GM21515 (cell line): ENCODE measurements at regions not wholly inside any gene's neighbourhood (a gene's known extent, or its start where the extent isn't known, plus 50 kb on each side); places are given as distances from the start of the nearest gene placed in this dataset.
"Not testable (repeated sequence)": the region's sequence is repeated elsewhere in the genome, so short reads cannot be mapped to it uniquely, and the experiment has no call there.

ENCODE experiments used
- ATAC-seq: cut with Tn5 transposase; IDR thresholded peaks from one replicate; pipeline ENCODE4 v1.9.1; 2021; ENCODE audit not compliant: unreplicated experiment

DNA sequence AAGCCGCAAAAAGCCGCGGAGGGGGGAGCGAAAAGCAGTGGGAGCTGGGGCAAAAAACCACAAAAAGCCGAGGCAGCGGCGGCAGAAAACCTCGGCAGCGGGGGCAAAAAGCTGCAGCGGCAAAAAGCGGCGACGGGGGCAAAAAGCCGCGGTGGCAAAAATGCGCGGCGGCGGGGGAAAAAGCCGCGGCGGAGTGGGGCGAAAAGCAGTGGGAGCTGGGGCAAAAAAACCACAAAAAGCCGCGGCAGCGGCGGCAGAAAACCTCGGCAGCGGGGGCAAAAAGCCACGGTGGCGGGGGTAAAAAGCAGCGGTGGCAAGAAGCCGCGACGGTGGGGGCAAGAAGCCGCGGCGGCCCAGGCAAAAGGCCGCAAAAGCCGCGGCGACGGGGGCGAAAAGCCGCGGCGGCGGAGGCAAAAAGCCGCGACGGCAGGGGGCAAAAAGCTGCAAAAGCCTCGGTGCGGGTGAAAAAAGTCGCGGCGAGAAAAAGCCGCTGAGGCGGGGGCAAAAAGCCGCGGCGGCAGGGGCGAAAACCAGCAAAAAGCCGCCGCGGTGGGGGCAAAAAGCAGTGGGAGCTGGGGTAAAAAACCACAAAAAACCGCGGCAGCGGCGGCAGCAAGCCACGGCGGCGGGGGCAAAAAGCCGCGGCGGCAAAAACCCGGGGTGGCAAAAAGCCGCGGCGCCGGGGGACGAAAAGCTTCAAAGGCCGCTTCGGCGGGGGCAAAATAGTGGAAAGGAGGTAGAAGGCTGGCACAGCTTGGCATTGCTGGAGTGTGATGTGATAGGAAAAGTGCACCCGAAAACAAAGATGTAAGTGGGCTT lies 135.9 kb downstream of the ZNF92 start:
- ATAC-seq = no peak

GRCh38 chr7:65510187-65510538 lies 136.5 kb downstream of the ZNF92 start:
- not testable (repeated sequence) for ATAC-seq

GRCh38 chr7:65519751-65520150 lies 146.1 kb downstream of the ZNF92 start:
- not testable (repeated sequence) for ATAC-seq

GRCh38 chr7:65545465-65546161 lies 172.0 kb downstream of the ZNF92 start:
- ATAC-seq = not testable (repeated sequence)

DNA sequence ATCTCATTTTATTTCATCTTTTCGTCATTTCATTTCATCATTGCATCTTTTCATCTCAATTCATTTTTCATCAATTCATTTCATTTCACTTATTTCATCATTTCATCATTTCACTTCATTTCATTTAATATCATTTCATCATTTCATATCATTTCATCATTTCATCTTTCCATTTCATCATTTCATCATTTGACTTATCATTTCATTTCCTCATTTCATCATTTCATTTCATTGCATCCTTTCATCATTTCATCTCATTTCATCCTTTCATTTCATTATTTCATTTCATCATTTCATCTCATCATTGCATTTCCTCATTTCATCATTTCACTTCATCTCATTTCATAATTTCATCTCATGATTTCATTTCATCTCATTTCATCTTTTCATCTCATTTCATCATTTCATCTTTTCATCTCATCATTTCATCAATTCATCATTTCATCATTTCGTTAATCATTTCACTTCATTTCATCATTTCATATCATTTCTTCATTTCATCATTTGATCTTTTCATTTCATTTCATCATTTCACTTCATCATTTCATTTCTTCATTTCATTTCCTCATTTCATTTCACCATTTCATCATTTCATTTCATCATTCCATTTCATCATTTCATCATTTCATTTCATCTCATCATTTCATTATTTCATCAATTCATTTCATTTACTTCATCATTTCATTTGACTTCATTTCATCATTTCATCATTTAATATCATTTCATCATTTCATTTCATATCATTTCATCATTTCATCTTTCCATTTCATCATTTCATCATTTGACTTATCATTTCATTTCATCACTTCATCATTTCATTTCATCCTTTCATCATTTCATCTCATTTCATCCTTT lies 176.2 kb downstream of the ZNF92 start:
- not testable (repeated sequence) for ATAC-seq

DNA sequence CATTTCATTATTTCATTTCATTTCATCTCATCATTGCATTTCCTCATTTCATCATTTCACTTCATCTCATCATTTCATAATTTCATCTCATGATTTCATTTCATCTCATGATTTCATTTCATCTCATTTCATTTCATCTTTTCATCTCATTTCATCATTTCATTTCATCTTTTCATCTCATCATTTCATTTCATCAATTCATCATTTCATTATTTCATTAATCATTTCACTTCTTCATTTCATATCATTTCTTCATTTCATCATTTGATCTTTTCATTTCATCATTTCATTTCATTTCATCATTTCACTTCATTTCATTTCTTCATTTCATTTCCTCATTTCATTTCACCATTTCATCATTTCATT lies 176.8 kb downstream of the ZNF92 start:
- ATAC-seq = not testable (repeated sequence)

DNA sequence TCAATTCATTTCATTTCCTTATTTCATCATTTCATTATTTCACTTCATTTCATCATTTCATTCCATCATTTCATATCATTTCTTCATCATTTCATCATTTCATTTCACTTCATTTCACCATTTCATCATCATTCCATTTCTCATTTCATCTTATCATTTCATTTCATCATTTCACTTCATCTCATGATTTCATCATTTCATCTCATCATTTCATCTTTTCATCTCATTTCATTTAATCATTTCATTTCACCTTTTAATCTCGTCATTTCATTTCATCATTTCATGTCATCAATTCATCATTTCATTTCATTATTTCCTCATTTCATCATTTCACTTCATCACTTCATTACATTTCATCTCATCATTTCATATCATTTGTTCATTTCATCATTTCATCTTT lies 177.4 kb downstream of the ZNF92 start:
- not testable (repeated sequence) for ATAC-seq

- not testable (repeated sequence) for ATAC-seq
Observed at GRCh38 chr7:65554553-65555476, 181.2 kb downstream of the ZNF92 start.

DNA sequence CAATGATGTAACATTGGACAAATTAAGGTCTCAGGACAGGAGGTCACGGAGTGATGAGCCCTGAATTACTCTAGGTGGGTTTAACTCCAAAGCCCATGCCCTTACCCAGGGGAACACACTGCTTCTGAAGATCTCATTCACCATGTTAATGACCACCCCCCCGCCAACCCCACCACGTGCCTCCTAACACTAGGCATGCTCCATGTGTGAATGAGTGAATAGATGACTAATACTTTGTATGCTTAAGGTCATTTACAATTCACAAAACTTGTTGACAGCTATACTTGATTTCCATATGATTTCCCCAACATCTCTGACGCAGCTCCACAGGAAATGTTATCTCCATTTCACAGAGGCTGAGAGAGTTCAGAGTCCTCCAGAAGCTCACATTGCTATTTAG lies 184.9 kb downstream of the ZNF92 start:
- ATAC-seq = not testable (repeated sequence)

DNA sequence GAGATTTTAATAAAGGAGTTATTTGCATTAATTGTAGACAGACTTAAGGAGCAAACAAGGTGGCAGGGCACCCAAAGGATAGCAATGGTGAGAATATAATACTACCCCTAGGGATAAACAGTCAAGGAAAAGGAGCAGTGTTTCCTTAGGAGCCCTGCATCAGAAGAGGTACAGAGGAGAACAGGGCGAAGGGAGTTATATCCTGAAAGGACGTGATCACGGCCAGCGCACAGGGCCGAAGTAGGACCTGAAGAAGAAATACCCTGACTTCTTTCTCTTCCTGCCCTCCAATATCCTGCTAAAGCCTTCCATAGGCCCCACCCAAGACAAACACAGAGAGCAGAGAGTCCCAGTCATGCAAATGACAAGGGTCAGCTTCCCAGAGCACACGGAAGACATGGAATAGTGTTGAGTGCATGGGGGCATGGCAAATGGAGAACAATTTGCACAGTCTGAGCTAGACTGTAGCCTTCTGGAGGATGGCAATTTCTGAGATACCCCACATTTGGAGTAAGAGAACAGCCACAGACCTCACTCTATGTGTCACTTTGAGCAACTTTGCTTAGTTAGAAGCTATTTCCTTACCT lies 188.2 kb downstream of the ZNF92 start:
- ATAC-seq = not testable (repeated sequence)

DNA sequence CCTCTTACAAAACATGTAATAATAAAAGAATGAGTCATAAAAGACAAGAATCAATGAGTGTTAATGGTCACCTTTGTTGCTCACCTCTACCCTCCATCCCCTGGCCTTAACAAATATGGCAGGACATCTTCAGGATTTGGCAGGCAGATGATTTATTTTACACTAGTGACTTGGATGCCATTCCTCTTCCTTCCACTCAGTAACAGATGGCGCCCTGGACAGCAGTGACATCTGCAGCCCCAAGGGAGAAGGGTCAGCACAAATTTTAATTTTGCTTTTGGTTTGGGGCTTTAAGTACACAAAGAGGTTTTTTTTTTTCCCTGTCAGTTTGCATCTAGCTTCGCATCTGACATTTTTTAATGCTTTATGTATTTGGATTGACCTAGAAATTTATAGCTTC lies 188.9 kb downstream of the ZNF92 start:
- ATAC-seq = peak; percentile 77

DNA sequence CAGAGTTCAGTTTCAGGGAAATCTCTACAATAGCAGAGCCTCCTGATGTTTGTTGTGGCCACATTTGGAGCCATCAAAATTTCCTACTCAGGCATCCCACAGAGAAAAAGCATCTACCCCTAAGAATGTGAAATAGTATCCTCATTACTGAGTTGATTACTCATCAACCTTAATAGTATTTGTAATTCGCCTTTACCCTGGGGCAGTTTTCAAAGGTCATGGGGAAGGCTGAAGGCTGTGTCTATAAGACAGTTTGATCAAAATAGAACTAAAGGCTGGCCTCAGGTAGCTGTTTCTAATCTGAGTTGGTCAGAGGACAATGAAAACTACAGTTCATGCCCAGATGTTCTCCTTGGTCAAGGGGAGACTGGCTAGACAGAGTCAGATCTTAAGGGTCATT lies 189.7 kb downstream of the ZNF92 start:
- ATAC-seq = not testable (repeated sequence)

GRCh38 chr7:65568226-65568625 lies 194.6 kb downstream of the ZNF92 start:
- ATAC-seq = not testable (repeated sequence)

DNA sequence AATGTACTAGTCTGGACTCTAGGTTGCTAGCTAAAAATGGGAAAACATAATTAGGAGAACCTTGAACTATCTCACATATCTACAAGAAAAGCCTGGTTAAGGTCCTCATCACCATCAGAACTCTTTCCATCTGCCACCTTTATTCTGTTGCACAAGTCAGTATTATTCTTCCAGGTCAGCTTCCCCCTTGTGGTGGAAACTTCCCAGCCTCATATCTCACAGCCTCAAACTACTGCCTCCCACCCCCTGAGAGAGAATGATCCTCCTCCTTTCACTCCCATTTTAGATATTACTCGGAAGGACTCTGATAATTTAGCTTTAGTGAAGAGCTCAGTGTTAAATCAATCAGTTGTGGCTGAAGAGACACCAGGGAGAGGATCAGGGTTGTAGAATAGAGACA lies 197.3 kb downstream of the ZNF92 start:
- ATAC-seq = not testable (repeated sequence)

DNA sequence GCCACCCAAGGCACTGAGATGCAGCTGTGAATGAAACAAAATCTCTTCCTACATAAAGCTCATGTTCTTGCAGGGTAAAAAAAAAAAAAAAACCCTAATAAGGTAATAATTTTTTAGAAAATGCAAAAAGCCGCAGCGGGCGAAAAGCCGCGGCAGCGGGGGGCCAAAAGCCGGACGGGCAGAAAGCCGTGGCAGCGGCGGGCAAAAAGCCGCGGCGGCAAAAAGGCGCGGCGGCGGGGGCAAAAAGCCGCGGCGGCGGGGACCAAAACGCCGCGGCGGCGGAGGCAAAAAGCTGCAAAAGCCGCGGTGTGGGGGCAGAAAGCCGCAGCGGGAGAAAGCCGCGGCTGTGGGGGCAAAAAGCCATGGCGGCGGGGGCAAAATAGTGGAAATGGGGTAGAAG lies 198.9 kb downstream of the ZNF92 start:
- ATAC-seq = not testable (repeated sequence)

GRCh38 chr7:65576370-65576769 lies 202.7 kb downstream of the ZNF92 start:
- ATAC-seq = not testable (repeated sequence)

- ATAC-seq = not testable (repeated sequence)
Observed at GRCh38 chr7:65582518-65583119, 209.0 kb downstream of the ZNF92 start.

DNA sequence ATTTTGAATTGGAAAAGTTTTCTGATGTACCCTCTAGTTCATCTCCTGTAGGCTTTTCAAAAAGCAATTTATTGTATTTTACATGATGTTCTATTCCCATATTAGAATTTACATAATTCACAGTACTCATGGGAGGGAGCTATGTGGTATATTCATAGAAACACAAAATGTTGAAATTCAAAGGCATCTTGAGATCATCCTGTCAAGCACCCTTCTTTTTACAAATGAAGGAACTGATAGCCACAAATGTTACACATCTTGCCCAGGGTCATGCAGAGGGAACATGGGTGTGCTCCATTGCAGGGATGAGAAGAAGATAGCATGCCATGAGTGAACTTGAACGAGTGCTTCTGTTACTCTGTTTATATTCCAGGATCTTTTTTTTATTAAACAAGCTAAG lies 228.8 kb downstream of the ZNF92 start:
- ATAC-seq = not testable (repeated sequence)

- no peak for ATAC-seq
Observed at GRCh38 chr7:65609131-65609530, 235.5 kb downstream of the ZNF92 start.
